Glomerular visceral epithelial cell (primary cell): ENCODE measurements at regions not wholly inside any gene's neighbourhood (a gene's known extent, or its start where the extent isn't known, plus 50 kb on each side); places are given as distances from the start of the nearest gene placed in this dataset.
A peak's percentile ranks its signal among the peaks of the same experiment; 100 is the strongest.
"Not testable (repeated sequence)": the region's sequence is repeated elsewhere in the genome, so short reads cannot be mapped to it uniquely, and the experiment has no call there.

Experiments used
- DNase-seq: peaks from one replicate; pipeline ENCODE4 v3.0.0-alpha.2; 2016; ENCODE audit errors: extremely low spot score

- DNase-seq = no peak
Measured at GRCh38 chr4:59500103-59500502, 1700.0 kb upstream of the ADGRL3 start.

- DNase-seq = no peak
Measured at GRCh38 chr4:59503731-59504130, 1696.4 kb upstream of the ADGRL3 start.

DNA sequence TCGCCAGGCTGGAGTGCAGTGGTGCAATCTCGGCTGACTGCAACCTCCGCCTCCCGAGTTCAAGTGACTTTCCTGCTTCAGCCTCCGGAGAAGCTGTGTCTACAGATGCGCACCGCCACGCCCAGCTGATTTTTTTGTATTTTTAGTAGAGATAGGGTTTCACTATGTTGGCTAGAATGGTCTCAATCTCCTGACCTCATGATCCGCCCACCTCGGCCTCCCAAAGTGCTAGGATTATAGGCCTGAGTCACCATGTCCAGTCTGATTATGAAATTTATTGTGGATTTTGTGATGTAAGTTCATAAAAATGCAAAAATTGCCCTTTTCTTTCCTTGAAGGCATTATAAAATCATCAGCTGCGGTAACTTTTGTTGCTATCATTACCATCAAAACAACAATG is 1688.3 kb upstream of the ADGRL3 start:
- DNase-seq = not testable (repeated sequence)

DNA sequence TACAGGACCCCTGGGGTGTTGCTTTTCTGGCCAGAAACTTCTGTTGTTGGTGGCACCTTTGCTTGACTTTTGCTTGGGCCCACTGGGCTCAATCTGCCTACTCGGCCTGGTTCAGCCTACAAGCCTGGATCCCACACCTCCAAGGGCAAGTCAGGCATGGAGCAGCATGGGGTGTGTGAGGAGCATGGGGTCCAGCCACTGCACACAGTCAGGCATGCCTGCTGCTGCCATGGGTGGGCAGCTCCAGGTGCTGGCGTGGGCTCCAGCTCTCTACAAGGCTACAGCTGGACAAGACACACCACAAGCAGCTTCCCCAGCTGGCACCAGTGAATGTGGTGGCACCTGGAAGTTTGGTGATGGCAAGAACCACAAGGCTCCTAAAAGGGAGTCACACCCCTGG is 1683.1 kb upstream of the ADGRL3 start:
- no peak for DNase-seq

DNA sequence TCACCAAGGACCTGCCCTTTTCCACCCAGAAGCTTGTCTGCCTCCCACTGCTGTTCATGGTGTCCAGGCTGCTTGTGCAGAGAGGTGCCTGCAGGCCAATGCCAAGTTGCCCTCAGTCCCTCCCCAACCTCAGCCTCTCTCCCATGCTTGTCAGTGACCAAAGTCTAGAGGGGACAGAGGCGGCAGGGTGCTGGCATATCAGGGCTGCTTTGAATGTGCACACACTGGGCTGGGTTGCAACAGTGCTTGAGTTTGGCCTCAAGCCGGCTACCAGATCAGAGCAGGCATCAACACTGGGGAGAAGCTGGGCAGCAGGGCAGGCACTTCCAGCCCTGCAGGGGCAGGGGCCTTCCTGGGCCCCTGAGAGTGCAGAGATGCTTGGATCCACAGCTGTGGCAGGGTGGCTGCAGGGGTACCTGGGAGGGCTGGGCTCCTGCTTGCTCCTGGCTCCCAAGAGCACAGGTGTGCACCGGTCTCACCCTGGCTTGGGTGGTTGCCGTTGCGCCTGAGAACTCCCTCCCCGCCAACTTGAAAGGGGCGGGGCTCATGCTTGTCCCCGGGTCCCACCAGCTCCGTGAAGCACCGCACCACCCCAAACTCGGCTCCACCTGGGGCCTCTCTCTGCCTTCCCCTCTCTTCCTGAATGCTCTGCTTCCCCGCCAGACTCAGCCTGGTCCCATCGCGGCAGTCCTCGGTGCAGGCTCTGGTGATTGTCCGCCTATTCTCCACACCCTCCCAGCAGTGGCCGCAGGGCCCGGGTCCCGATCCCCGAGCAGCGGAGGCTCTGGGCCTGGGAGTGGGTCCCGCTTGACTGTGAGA is 1681.9 kb upstream of the ADGRL3 start:
- no peak for DNase-seq

DNA sequence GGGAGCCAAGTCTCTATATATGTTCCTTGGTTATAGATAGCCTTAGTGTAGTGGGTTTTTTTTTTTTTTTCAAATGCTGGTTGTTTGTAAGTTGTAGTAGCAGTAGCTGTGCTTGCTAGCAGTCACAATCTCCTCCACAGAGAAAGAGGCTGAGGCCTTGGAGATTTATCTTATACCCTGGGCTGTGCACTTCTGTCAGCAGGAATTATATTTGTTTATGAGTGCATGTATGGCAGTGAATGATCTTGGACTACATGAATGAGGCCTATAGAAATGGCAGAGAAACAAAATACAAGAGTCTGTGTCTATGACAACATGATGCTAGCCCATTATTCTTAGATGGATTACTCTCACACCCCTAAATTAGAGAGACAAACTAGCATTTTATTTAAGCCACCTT is 1674.2 kb upstream of the ADGRL3 start:
- no peak for DNase-seq

DNA sequence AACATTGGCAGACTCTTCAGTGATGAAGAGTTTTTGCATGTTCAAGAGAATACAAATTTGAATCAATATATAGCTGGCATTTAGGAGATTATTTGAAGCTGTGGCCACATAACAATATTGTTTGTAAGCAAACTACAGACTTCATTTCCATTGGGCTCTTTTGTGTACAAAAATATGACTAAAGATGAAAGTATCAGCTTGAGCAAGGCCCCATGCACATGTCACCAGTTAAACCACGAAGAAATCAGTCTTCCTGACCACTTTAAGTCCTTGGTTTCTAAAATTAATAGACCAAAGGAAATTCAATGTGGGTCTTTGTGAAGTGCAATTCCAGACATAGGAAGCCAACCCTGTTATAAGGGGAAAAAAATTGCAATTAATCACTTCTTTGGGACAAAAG is 1664.6 kb upstream of the ADGRL3 start:
- DNase-seq = no peak

- no peak for DNase-seq
Measured at GRCh38 chr4:59536428-59536827, 1663.7 kb upstream of the ADGRL3 start.

- DNase-seq = peak; percentile 9
Measured at GRCh38 chr4:59537246-59537886, 1662.8 kb upstream of the ADGRL3 start.

GRCh38 chr4:59539401-59539800 is 1660.7 kb upstream of the ADGRL3 start:
- DNase-seq = no peak

- peak; percentile 26 for DNase-seq
Measured at GRCh38 chr4:59540311-59540710, 1659.8 kb upstream of the ADGRL3 start.

DNA sequence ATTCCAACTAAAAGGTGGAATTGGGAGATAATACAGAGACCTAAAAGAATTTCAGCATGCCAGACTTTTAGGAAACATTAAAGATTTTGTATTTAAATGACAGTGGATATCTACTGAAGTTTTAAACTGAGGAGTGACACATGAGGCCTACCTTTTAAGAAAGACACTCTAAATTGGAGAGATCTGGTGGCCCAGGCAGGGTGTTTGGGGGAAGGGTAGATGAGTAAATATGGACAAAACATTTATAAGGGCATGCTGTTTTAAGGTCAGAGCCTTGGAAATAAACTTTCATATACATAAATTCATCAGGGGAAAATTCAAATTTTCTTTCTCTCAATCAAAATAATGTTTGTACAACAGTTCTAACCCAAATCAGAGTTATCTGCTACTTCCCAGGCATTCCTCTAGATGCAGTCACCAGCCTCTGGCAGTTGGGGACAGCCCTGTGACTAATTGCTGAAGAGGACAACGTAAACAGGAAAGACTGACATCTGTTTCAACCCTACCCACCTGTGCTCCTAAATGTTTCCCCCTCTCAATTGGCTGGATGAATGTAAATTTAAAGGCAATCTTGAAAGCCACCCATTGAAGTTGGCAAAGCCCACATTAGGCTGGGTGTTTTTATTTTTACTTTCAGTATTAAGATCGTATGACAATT is 1646.9 kb upstream of the ADGRL3 start:
- DNase-seq = peak; percentile 41

- peak; percentile 35 for DNase-seq
Measured at GRCh38 chr4:59553721-59554091, 1646.4 kb upstream of the ADGRL3 start.

GRCh38 chr4:59556191-59556590 is 1643.9 kb upstream of the ADGRL3 start:
- DNase-seq = not testable (repeated sequence)

- not testable (repeated sequence) for DNase-seq
Measured at GRCh38 chr4:59560141-59560648, 1639.9 kb upstream of the ADGRL3 start.

GRCh38 chr4:59565836-59566235 is 1634.3 kb upstream of the ADGRL3 start:
- DNase-seq = no peak

GRCh38 chr4:59570860-59571476 is 1629.2 kb upstream of the ADGRL3 start:
- no peak for DNase-seq

GRCh38 chr4:59571805-59572430 is 1628.2 kb upstream of the ADGRL3 start:
- no peak for DNase-seq

GRCh38 chr4:59583845-59584568 is 1616.1 kb upstream of the ADGRL3 start:
- no peak for DNase-seq

DNA sequence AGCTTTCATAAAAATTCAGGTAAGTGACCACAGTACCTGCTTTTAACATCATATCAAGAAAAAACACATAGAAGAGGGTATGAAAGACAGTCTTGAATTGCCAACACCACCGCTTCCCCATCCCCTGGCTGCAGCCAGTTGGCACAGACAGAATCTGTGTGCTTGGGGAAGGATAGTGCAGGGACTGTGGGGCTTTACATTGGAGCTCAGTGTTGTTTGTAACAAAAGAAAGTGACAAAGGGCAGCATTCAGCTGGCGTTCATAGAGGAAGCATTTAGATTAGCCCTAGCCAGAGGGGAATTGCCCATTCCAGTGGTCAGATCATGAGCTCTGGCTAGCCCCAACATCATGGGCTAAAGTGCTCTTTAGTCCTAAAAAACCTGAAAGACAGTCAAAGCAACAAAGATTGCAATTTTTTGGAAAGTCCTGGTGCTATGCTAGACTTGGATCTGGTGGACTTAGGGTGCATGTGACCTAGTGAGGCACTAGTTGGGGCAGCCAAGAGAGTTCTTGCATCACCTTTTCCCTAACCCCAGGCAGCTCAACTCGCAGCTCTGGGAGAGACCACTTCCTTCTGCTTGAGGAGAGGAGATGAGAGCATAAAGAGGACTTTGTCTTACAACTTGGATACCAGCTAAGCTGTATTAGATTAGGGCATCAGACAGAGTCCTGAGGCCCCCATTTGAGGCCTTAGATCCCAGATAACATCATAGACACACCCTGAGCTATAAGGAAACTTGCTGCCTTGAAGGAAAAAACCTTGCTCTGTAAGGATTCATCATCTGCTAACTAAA is 1602.4 kb upstream of the ADGRL3 start:
- DNase-seq = no peak

GRCh38 chr4:59598330-59598618 is 1601.9 kb upstream of the ADGRL3 start:
- DNase-seq = no peak
